Thyroid gland (tissue), 4 donors: ENCODE measurements at regions not wholly inside any gene's neighbourhood (a gene's known extent, or its start where the extent isn't known, plus 50 kb on each side); places are given as distances from the start of the nearest gene placed in this dataset.

Experiments used
- POLR2A ChIP-seq, 2 donors: fragments of 450-650 bp; IDR thresholded peaks; one replicate each; pipeline ENCODE4 v1.6.1; 2017; ENCODE audit warnings: antibody characterized with exemption in 2 of 2, mild to moderate bottlenecking in 2 of 2, moderate library complexity in 1 of 2
- TF ChIP-seq, protein P1 (sequence below), 6 experiments: fragments of 200-600 bp in 3 of 6; fragments of 450-650 bp in 3 of 6; sonication (generic) in 3 of 6; IDR thresholded peaks; one replicate each; pipeline ENCODE4 v1.5.1; 2016 to 2019; ENCODE audit warnings: antibody characterized with exemption in 6 of 6, mild to moderate bottlenecking in 2 of 6, inconsistent platforms in 1 of 6, moderate library complexity in 1 of 6

GRCh38 chr20:47950124-47950912 is 165.0 kb upstream of the SULF2 start:
- TF ChIP-seq, protein P1, sequence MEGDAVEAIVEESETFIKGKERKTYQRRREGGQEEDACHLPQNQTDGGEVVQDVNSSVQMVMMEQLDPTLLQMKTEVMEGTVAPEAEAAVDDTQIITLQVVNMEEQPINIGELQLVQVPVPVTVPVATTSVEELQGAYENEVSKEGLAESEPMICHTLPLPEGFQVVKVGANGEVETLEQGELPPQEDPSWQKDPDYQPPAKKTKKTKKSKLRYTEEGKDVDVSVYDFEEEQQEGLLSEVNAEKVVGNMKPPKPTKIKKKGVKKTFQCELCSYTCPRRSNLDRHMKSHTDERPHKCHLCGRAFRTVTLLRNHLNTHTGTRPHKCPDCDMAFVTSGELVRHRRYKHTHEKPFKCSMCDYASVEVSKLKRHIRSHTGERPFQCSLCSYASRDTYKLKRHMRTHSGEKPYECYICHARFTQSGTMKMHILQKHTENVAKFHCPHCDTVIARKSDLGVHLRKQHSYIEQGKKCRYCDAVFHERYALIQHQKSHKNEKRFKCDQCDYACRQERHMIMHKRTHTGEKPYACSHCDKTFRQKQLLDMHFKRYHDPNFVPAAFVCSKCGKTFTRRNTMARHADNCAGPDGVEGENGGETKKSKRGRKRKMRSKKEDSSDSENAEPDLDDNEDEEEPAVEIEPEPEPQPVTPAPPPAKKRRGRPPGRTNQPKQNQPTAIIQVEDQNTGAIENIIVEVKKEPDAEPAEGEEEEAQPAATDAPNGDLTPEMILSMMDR (IDR thresholded peaks at IDR 0.05): no peak
- TF ChIP-seq POLR2A (IDR thresholded peaks at IDR 0.05): no peak
